HCT116 (cell line): ENCODE measurements at regions not wholly inside any gene's neighbourhood (a gene's known extent, or its start where the extent isn't known, plus 50 kb on each side); places are given as distances from the start of the nearest gene placed in this dataset.

ENCODE experiments used
- ATAC-seq: fragments of 200-7000 bp; cut with Tn5 transposase; 2 replicates; pipeline ENCODE4 v1.9.1; 2020; ENCODE audit warnings: mild to moderate bottlenecking, moderate library complexity
- BruUV-seq: library from RNA; stranded (reverse); fragments of 400-500 nt; replicated peaks from 2 replicates; lab custom pipeline; 2021; lab: Mats Ljungman, UMichigan
- CTCF ChIA-PET: fragments of 300-600 bp; sonication (Branson Sonifier 250); formaldehyde crosslinking; loops from one replicate; lab custom pipeline; 2021; ENCODE audit warnings: antibody characterized with exemption; lab: Charles Lee
- POLR2A ChIA-PET: fragments of 300-600, 350-600 bp; sonication (Branson Sonifier 250); formaldehyde crosslinking; loops from one replicate; lab custom pipeline; 2021; ENCODE audit warnings: antibody characterized with exemption; lab: Charles Lee
- RAD21 ChIA-PET, 2 experiments: fragments of 300-600 bp; sonication (Branson Sonifier 250); formaldehyde crosslinking; loops; one replicate each; lab custom pipeline; 2023; ENCODE audit warnings: low total read pairs in 2 of 2; ENCODE audit not compliant: uncharacterized antibody in 2 of 2, unreplicated experiment in 2 of 2, low non-redundant PET in 1 of 2; lab: Charles Lee
- DNase-seq: peaks from one replicate; pipeline ENCODE4 v3.0.0-alpha.2; 2010; ENCODE audit warnings: low read depth, low spot score
- H2AFZ ChIP-seq: fragments of 200-600 bp; shearing (Covaris generic), sonication (generic); 2 replicates; pipeline ENCODE4 v1.6.1; 2017; ENCODE audit warnings: low read depth, mixed run types, mixed read lengths, antibody characterized with exemption, low read length; ENCODE audit not compliant: poor library complexity, severe bottlenecking
- H3K27ac ChIP-seq: 2 replicates; pipeline ENCODE4 v1.5.1; 2012; ENCODE audit warnings: low read depth, low read length
- H3K27me3 ChIP-seq: fragments of 200-600 bp; sonication (generic); 2 replicates; pipeline ENCODE4 v1.6.1; 2016; ENCODE audit warnings: mixed run types, low read length, mixed read lengths; ENCODE audit not compliant: insufficient read depth
- H3K36me3 ChIP-seq, 2 experiments: fragments of 200-500 bp in 1 of 2; fragments of 200-600 bp in 1 of 2; sonication (Bioruptor generic) in 1 of 2; sonication (generic) in 1 of 2; 2 replicates each; pipeline versions ENCODE4 v1.5.1 to v1.6.1; 2014 to 2016; ENCODE audit warnings: low read length in 2 of 2, inconsistent platforms in 1 of 2, mixed read lengths in 1 of 2, mixed run types in 1 of 2; ENCODE audit not compliant: insufficient read depth in 2 of 2, control insufficient read depth in 1 of 2
- H3K4me1 ChIP-seq, 2 experiments: fragments of 200-600 bp in 1 of 2; sonication (generic) in 1 of 2; 2 replicates each; pipeline versions ENCODE4 v1.5.1 to v1.6.1; 2012 to 2017; ENCODE audit warnings: low read length in 2 of 2, inconsistent platforms in 1 of 2, mild to moderate bottlenecking in 1 of 2, mixed read lengths in 1 of 2, mixed run types in 1 of 2, moderate library complexity in 1 of 2; ENCODE audit not compliant: insufficient read depth in 2 of 2, control insufficient read depth in 1 of 2
- H3K4me2 ChIP-seq: fragments of 200-600 bp; sonication (generic); 2 replicates; pipeline ENCODE4 v1.6.1; 2017; ENCODE audit warnings: mixed run types, low read length, mixed read lengths
- H3K4me3 ChIP-seq, 2 experiments: fragments of 200-600 bp in 1 of 2; sonication (generic) in 1 of 2; replicated peaks in 1 of 2; 2 replicates each; pipeline ENCODE4 v1.5.1; 2011 to 2016; ENCODE audit warnings: low read length in 2 of 2, control low read depth in 1 of 2, low read depth in 1 of 2, mild to moderate bottlenecking in 1 of 2, mixed read lengths in 1 of 2, mixed run types in 1 of 2
- H3K79me2 ChIP-seq: fragments of 200-600 bp; sonication (generic); 2 replicates; pipeline ENCODE4 v1.6.1; 2017; ENCODE audit warnings: mild to moderate bottlenecking, mixed run types, low read length, moderate library complexity, mixed read lengths; ENCODE audit not compliant: insufficient read depth
- H3K9ac ChIP-seq: fragments of 200-600 bp; sonication (generic); 2 replicates; pipeline ENCODE4 v1.6.1; 2016; ENCODE audit warnings: low read length, mixed read lengths
- H3K9me2 ChIP-seq: fragments of 200-600 bp; sonication (generic), shearing (Covaris generic); 2 replicates; pipeline ENCODE4 v1.6.1; 2017; ENCODE audit warnings: mixed run types, mild to moderate bottlenecking, moderate library complexity; ENCODE audit not compliant: insufficient read depth
- H3K9me3 ChIP-seq, 2 experiments: fragments of 200-500 bp in 1 of 2; fragments of 200-600 bp in 1 of 2; sonication (Bioruptor generic) in 1 of 2; sonication (generic) in 1 of 2; 2 replicates each; pipeline ENCODE4 v1.6.1; 2014 to 2017; ENCODE audit warnings: low read length in 2 of 2, mixed read lengths in 2 of 2, inconsistent platforms in 1 of 2, low read depth in 1 of 2, mild to moderate bottlenecking in 1 of 2, mixed run types in 1 of 2, moderate library complexity in 1 of 2; ENCODE audit not compliant: control insufficient read depth in 1 of 2, insufficient read depth in 1 of 2
- H4K20me1 ChIP-seq: fragments of 200-600 bp; sonication (generic), shearing (Covaris generic); 2 replicates; pipeline ENCODE4 v1.6.1; 2017; ENCODE audit warnings: mixed run types, mild to moderate bottlenecking, moderate library complexity; ENCODE audit not compliant: insufficient read depth
- CBX3 ChIP-seq: IDR thresholded peaks from 2 replicates; pipeline ENCODE4 v1.6.1; 2012; ENCODE audit warnings: low read depth
- CEBPB ChIP-seq: IDR thresholded peaks from 2 replicates; pipeline ENCODE4 v1.6.1; 2012; ENCODE audit warnings: low read depth
- ELF1 ChIP-seq: IDR thresholded peaks from 2 replicates; pipeline ENCODE4 v1.6.1; 2012; ENCODE audit warnings: low read depth, borderline replicate concordance
- EZH2 ChIP-seq: fragments of 200-600 bp; sonication (generic); IDR thresholded peaks from 2 replicates; pipeline ENCODE4 v1.6.1; 2017; ENCODE audit warnings: antibody characterized with exemption, mixed run types
- EZH2phosphoT487 ChIP-seq: fragments of 200-600 bp; IDR thresholded peaks from 2 replicates; pipeline ENCODE4 v1.6.1; 2018; ENCODE audit warnings: antibody characterized with exemption, borderline replicate concordance
- FOSL1 ChIP-seq: IDR thresholded peaks from 2 replicates; pipeline ENCODE4 v1.6.1; 2012; ENCODE audit warnings: low read depth
- POLR2A ChIP-seq: IDR thresholded peaks from 2 replicates; pipeline ENCODE4 v1.7.0; 2011; ENCODE audit warnings: borderline replicate concordance; ENCODE audit not compliant: insufficient read depth, insufficient read length; ENCODE audit errors: extremely low read depth
- SIN3A ChIP-seq: IDR thresholded peaks from 2 replicates; pipeline ENCODE4 v1.6.1; 2012; ENCODE audit warnings: low read depth
- SRF ChIP-seq: IDR thresholded peaks from 2 replicates; pipeline ENCODE4 v1.6.1; 2012; ENCODE audit warnings: low read depth
- ZNF274 ChIP-seq: fragments of 200-500 bp; sonication (Bioruptor generic); IDR thresholded peaks from 2 replicates; pipeline ENCODE4 v1.6.1; 2014; ENCODE audit warnings: mild to moderate bottlenecking, low read depth, low read length, inconsistent platforms
- intact Hi-C: fragments of 100-400 bp; cut with micrococcal nuclease; formaldehyde crosslinking; loops from 2 replicates; pipeline ENCODE4 v1.10.0; 2022
- TF ChIP-seq, protein P1 (sequence below): IDR thresholded peaks from 2 replicates; pipeline ENCODE4 v1.6.1; 2012; ENCODE audit warnings: low read depth
- TF ChIP-seq, protein P2 (sequence below): IDR thresholded peaks from 2 replicates; pipeline ENCODE4 v1.6.1; 2012
- TF ChIP-seq, protein P3 (sequence below): IDR thresholded peaks from 2 replicates; pipeline ENCODE4 v1.6.1; 2012
- TF ChIP-seq, protein P4 (sequence below): IDR thresholded peaks from 2 replicates; pipeline ENCODE4 v1.6.1; 2011; ENCODE audit warnings: mild to moderate bottlenecking, low read length, moderate library complexity; ENCODE audit not compliant: insufficient replicate concordance; ENCODE audit errors: extremely low read depth
- TF ChIP-seq, protein P5 (sequence below), 3 experiments: fragments of 200-600 bp in 1 of 3; sonication (generic) in 1 of 3; IDR thresholded peaks in 2 of 3; conservative IDR thresholded peaks in 1 of 3; 2 replicates each; pipeline ENCODE4 v1.5.1; 2012 to 2017; ENCODE audit warnings: low read depth in 2 of 3, low read length in 2 of 3, antibody characterized with exemption in 1 of 3, borderline replicate concordance in 1 of 3, control low read depth in 1 of 3, mild to moderate bottlenecking in 1 of 3, mixed read lengths in 1 of 3, mixed run types in 1 of 3, moderate library complexity in 1 of 3; ENCODE audit not compliant: insufficient read depth in 1 of 3

- H3K9me2 ChIP-seq: no peaks in the 10 kb centered on the region
- H3K79me2 ChIP-seq: no peaks in the 10 kb centered on the region
- CTCF ChIA-PET: no interaction called here
- POLR2A ChIA-PET: no interaction called here
- H3K9ac ChIP-seq: no peak overlapping the region
- H4K20me1 ChIP-seq: no peaks in the 10 kb centered on the region
- H3K4me2 ChIP-seq: no peak overlapping the region
- ATAC-seq (no peak), DNase-seq (no peak)
- H3K36me3 ChIP-seq: no peaks in the 10 kb centered on the region
- no TSS peak for BruUV-seq
- RAD21 ChIA-PET: no interaction called here
- intact Hi-C loops: no loop called here
- no peak overlapping the region for H3K4me3 ChIP-seq
- H3K27me3 ChIP-seq: no peaks in the 10 kb centered on the region
- peaks cover 0 to 14% of the 10 kb centered on the region in 2 experiments; a peak in 1 of 4 replicates for H3K9me3 ChIP-seq
- peak overlapping the region; percentile 65 for H2AFZ ChIP-seq
- H3K27ac ChIP-seq: no peak overlapping the region
- TF ChIP-seq FOSL1 (no peak), ZNF274 (no peak), EZH2phosphoT487 (no peak), SRF (no peak), EZH2 (no peak), CEBPB (no peak), ELF1 (no peak), POLR2A (no peak), SIN3A (no peak), CBX3 (no peak)
- TF ChIP-seq, protein P1, sequence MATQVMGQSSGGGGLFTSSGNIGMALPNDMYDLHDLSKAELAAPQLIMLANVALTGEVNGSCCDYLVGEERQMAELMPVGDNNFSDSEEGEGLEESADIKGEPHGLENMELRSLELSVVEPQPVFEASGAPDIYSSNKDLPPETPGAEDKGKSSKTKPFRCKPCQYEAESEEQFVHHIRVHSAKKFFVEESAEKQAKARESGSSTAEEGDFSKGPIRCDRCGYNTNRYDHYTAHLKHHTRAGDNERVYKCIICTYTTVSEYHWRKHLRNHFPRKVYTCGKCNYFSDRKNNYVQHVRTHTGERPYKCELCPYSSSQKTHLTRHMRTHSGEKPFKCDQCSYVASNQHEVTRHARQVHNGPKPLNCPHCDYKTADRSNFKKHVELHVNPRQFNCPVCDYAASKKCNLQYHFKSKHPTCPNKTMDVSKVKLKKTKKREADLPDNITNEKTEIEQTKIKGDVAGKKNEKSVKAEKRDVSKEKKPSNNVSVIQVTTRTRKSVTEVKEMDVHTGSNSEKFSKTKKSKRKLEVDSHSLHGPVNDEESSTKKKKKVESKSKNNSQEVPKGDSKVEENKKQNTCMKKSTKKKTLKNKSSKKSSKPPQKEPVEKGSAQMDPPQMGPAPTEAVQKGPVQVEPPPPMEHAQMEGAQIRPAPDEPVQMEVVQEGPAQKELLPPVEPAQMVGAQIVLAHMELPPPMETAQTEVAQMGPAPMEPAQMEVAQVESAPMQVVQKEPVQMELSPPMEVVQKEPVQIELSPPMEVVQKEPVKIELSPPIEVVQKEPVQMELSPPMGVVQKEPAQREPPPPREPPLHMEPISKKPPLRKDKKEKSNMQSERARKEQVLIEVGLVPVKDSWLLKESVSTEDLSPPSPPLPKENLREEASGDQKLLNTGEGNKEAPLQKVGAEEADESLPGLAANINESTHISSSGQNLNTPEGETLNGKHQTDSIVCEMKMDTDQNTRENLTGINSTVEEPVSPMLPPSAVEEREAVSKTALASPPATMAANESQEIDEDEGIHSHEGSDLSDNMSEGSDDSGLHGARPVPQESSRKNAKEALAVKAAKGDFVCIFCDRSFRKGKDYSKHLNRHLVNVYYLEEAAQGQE: no peak
- TF ChIP-seq, protein P2, sequence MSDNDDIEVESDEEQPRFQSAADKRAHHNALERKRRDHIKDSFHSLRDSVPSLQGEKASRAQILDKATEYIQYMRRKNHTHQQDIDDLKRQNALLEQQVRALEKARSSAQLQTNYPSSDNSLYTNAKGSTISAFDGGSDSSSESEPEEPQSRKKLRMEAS: no peak
- TF ChIP-seq, protein P3, sequence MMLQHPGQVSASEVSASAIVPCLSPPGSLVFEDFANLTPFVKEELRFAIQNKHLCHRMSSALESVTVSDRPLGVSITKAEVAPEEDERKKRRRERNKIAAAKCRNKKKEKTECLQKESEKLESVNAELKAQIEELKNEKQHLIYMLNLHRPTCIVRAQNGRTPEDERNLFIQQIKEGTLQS: no peak
- TF ChIP-seq, protein P4, sequence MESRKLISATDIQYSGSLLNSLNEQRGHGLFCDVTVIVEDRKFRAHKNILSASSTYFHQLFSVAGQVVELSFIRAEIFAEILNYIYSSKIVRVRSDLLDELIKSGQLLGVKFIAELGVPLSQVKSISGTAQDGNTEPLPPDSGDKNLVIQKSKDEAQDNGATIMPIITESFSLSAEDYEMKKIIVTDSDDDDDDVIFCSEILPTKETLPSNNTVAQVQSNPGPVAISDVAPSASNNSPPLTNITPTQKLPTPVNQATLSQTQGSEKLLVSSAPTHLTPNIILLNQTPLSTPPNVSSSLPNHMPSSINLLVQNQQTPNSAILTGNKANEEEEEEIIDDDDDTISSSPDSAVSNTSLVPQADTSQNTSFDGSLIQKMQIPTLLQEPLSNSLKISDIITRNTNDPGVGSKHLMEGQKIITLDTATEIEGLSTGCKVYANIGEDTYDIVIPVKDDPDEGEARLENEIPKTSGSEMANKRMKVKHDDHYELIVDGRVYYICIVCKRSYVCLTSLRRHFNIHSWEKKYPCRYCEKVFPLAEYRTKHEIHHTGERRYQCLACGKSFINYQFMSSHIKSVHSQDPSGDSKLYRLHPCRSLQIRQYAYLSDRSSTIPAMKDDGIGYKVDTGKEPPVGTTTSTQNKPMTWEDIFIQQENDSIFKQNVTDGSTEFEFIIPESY: no peak
- TF ChIP-seq, protein P5, sequence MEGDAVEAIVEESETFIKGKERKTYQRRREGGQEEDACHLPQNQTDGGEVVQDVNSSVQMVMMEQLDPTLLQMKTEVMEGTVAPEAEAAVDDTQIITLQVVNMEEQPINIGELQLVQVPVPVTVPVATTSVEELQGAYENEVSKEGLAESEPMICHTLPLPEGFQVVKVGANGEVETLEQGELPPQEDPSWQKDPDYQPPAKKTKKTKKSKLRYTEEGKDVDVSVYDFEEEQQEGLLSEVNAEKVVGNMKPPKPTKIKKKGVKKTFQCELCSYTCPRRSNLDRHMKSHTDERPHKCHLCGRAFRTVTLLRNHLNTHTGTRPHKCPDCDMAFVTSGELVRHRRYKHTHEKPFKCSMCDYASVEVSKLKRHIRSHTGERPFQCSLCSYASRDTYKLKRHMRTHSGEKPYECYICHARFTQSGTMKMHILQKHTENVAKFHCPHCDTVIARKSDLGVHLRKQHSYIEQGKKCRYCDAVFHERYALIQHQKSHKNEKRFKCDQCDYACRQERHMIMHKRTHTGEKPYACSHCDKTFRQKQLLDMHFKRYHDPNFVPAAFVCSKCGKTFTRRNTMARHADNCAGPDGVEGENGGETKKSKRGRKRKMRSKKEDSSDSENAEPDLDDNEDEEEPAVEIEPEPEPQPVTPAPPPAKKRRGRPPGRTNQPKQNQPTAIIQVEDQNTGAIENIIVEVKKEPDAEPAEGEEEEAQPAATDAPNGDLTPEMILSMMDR (IDR thresholded peaks at IDR 0.05 in 2 of 3, conservative IDR thresholded peaks at IDR 0.05 in 1 of 3; ENCODE audit: borderline replicate concordance in 1 of 3, insufficient read depth in 1 of 3, low read depth in 2 of 3, low read length in 2 of 3): no peak
- peaks cover 0 to 3% of the 10 kb centered on the region in 2 experiments; a peak in 1 of 4 replicates for H3K4me1 ChIP-seq
Measured at GRCh38 chr12:98410356-98410755, 105.0 kb upstream of the TMPO start.
